Stimulated activated CD8-positive, alpha-beta memory T cell treated with anti-CD3 and anti-CD28 coated beads, Interleukin-2, amount 100 ng/mL, for 48 hours (primary cell): ENCODE measurements at regions not wholly inside any gene's neighbourhood (a gene's known extent, or its start where the extent isn't known, plus 50 kb on each side); places are given as distances from the start of the nearest gene placed in this dataset.

Experiments used
- DNase-seq, 2 donors: peaks; one replicate each; pipeline ENCODE4 v3.0.0-alpha.2; 2020; ENCODE audit warnings: low read depth in 2 of 2

- no peak for DNase-seq
These were observed 69.0 kb upstream of the PRKCQ start for GRCh38 chr10:6648894-6649720.

- peak; percentile 27 to 59 for DNase-seq
These were observed 67.9 kb upstream of the PRKCQ start for GRCh38 chr10:6647811-6648526.

GRCh38 chr10:6643962-6644361 is 63.9 kb upstream of the PRKCQ start:
- DNase-seq = no peak

GRCh38 chr10:6642876-6643275 is 62.8 kb upstream of the PRKCQ start:
- no peak for DNase-seq

- DNase-seq = no peak
These were observed 60.5 kb upstream of the PRKCQ start for GRCh38 chr10:6640433-6641040.

- no peak for DNase-seq
These were observed 57.0 kb upstream of the PRKCQ start for GRCh38 chr10:6637053-6637452.

GRCh38 chr10:6635784-6636183 is 55.7 kb upstream of the PRKCQ start:
- no peak for DNase-seq
